ENCODE measurements at regions not wholly inside any gene's neighbourhood (a gene's known extent, or its start where the extent isn't known, plus 50 kb on each side); places are given as distances from the start of the nearest gene placed in this dataset.

- ChIA-PET RAD21 (ENCODE audit: low non-redundant PET in 1 of 2, low total read pairs in 2 of 2, uncharacterized antibody in 2 of 2, unreplicated experiment in 2 of 2) (no interaction called here), CTCF (no interaction called here), POLR2A (no interaction called here)
- H4K20me1 ChIP-seq (ENCODE audit: insufficient read depth): no peaks in the 10 kb centered on the region
- no peak overlapping the region for H3K9ac ChIP-seq (ENCODE audit: low read length)
- H3K79me2 ChIP-seq (ENCODE audit: insufficient read depth, low read length): no peaks in the 10 kb centered on the region
- no peak overlapping the region for H3K27ac ChIP-seq (ENCODE audit: low read depth, low read length)
- no peaks in the 10 kb centered on the region for H3K4me1 ChIP-seq (ENCODE audit: control insufficient read depth in 1 of 2, insufficient read depth in 2 of 2, low read length in 2 of 2)
- peaks cover 21% of the 10 kb centered on the region for H3K27me3 ChIP-seq (ENCODE audit: insufficient read depth, low read length)
- H3K4me3 ChIP-seq (replicated peaks in 1 of 2; ENCODE audit: low read depth in 1 of 2, low read length in 2 of 2): no peak overlapping the region
- no TSS peak for BruUV-seq (replicated peaks)
- H3K9me3 ChIP-seq (ENCODE audit: control insufficient read depth in 1 of 2, insufficient read depth in 1 of 2, low read depth in 1 of 2, low read length in 2 of 2): no peaks in the 10 kb centered on the region
- no peak overlapping the region for H3K4me2 ChIP-seq (ENCODE audit: low read length)
- intact Hi-C loops (cut with micrococcal nuclease): no loop called here
- TF ChIP-seq ZFX (IDR thresholded peaks at IDR 0.05) (no peak), SIN3A (IDR thresholded peaks at IDR 0.05; ENCODE audit: low read depth) (no peak), JUND (IDR thresholded peaks at IDR 0.05) (no peak), POLR2AphosphoS5 (IDR thresholded peaks at IDR 0.05; ENCODE audit: low read depth, low read length) (no peak), SP1 (IDR thresholded peaks at IDR 0.05; ENCODE audit: low read depth) (no peak), CBX3 (IDR thresholded peaks at IDR 0.05; ENCODE audit: low read depth) (no peak), ZNF274 (IDR thresholded peaks at IDR 0.05; ENCODE audit: low read depth, low read length) (no peak), EGR1 (IDR thresholded peaks at IDR 0.05; ENCODE audit: low read depth) (no peak), SRF (IDR thresholded peaks at IDR 0.05; ENCODE audit: low read depth) (no peak), CTCF (IDR thresholded peaks at IDR 0.05 in 2 of 3, conservative IDR thresholded peaks at IDR 0.05 in 1 of 3; ENCODE audit: borderline replicate concordance in 1 of 3, insufficient read depth in 1 of 3, low read depth in 2 of 3, low read length in 2 of 3) (no peak), CEBPB (IDR thresholded peaks at IDR 0.05; ENCODE audit: low read depth) (no peak), ATF3 (IDR thresholded peaks at IDR 0.05) (no peak), YY1 (IDR thresholded peaks at IDR 0.05; ENCODE audit: extremely low read depth, insufficient replicate concordance, low read depth, low read length) (no peak), POLR2A (IDR thresholded peaks at IDR 0.05; ENCODE audit: borderline replicate concordance, extremely low read depth, insufficient read depth, insufficient read length) (no peak), MAX (IDR thresholded peaks at IDR 0.05) (no peak)
- H3K9me2 ChIP-seq (ENCODE audit: insufficient read depth): no peaks in the 10 kb centered on the region
- no peaks in the 10 kb centered on the region for H3K36me3 ChIP-seq (ENCODE audit: control insufficient read depth in 1 of 2, insufficient read depth in 2 of 2, low read length in 2 of 2)
- H2AFZ ChIP-seq (ENCODE audit: low read depth, low read length, poor library complexity, severe bottlenecking): no peak overlapping the region
- DNase-seq (ENCODE audit: low read depth, low spot score) (no peak), ATAC-seq (no peak)
Observed at GRCh38 chr22:44385296-44385610, 72.5 kb upstream of the SHISAL1 start.

All from HCT116 (cell line).